OCI-LY7 (cell line): ENCODE measurements at regions not wholly inside any gene's neighbourhood (a gene's known extent, or its start where the extent isn't known, plus 50 kb on each side); places are given as distances from the start of the nearest gene placed in this dataset.
"Not testable (repeated sequence)": the region's sequence is repeated elsewhere in the genome, so short reads cannot be mapped to it uniquely, and the experiment has no call there.

Experiments used
- EZH2phosphoT487 ChIP-seq: fragments of 200-600 bp; sonication (generic); IDR thresholded peaks from 2 replicates; pipeline ENCODE4 v1.6.1; 2018; ENCODE audit warnings: low read depth, borderline replicate concordance, mild to moderate bottlenecking, mixed run types, antibody characterized with exemption, low read length, moderate library complexity, mixed read lengths
- TF ChIP-seq, protein P1 (sequence below): fragments of 200-600 bp; sonication (generic); conservative IDR thresholded peaks from 2 replicates; pipeline ENCODE4 v1.5.1; 2014; ENCODE audit warnings: mild to moderate bottlenecking, antibody characterized with exemption, low read length, moderate library complexity, mixed read lengths

DNA sequence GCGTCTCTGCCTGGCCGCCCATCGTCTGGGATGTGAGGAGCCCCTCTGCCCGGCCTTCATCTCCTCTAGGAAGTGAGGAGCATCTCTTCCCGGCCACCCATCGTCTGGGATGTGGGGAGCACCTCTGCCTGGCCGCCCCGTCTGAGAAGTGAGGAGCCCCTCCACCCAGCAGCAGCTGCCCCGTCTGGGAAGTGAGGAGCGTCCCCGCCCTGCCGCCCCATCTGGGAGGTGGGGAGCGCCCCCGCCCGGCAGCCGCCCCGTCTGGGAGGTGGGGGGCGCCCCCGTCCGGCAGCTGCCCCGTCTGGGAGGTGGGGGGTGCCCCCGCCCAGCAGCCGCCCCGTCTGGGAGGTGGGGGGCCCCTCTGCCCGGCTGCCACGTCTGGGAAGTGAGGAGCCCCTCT is 153.7 kb upstream of the MYRIP start:
- TF ChIP-seq, protein P1, sequence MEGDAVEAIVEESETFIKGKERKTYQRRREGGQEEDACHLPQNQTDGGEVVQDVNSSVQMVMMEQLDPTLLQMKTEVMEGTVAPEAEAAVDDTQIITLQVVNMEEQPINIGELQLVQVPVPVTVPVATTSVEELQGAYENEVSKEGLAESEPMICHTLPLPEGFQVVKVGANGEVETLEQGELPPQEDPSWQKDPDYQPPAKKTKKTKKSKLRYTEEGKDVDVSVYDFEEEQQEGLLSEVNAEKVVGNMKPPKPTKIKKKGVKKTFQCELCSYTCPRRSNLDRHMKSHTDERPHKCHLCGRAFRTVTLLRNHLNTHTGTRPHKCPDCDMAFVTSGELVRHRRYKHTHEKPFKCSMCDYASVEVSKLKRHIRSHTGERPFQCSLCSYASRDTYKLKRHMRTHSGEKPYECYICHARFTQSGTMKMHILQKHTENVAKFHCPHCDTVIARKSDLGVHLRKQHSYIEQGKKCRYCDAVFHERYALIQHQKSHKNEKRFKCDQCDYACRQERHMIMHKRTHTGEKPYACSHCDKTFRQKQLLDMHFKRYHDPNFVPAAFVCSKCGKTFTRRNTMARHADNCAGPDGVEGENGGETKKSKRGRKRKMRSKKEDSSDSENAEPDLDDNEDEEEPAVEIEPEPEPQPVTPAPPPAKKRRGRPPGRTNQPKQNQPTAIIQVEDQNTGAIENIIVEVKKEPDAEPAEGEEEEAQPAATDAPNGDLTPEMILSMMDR: not testable (repeated sequence)
- TF ChIP-seq EZH2phosphoT487: not testable (repeated sequence)
